AG10803 (cell line): ENCODE measurements at regions not wholly inside any gene's neighbourhood (a gene's known extent, or its start where the extent isn't known, plus 50 kb on each side); places are given as distances from the start of the nearest gene placed in this dataset.

Experiments
- DNase-seq: peaks from one replicate; pipeline ENCODE4 v3.0.0; 2010; ENCODE audit warnings: low read depth
- H3K4me3 ChIP-seq: 2 replicates; pipeline ENCODE4 v1.5.1; 2011; ENCODE audit warnings: mild to moderate bottlenecking, low read length, control low read depth
- CTCF ChIP-seq: conservative IDR thresholded peaks from 2 replicates; pipeline ENCODE4 v1.5.1; 2011; ENCODE audit warnings: mild to moderate bottlenecking, low read length, control low read depth, inconsistent platforms

- no peak overlapping the region for H3K4me3 ChIP-seq
- DNase-seq, result no peak
- no peak for TF ChIP-seq CTCF
Observed at GRCh38 chr18:29234751-29235150, 1057.8 kb upstream of the CDH2 start.

- TF ChIP-seq CTCF, result no peak
- DNase-seq, result no peak
- H3K4me3 ChIP-seq, result no peak overlapping the region
Observed at GRCh38 chr18:29226213-29226612, 1049.3 kb upstream of the CDH2 start.

- peak; percentile 10 for DNase-seq
- no peak overlapping the region for H3K4me3 ChIP-seq
Observed at GRCh38 chr18:29225351-29225750, 1048.4 kb upstream of the CDH2 start.

GRCh38 chr18:29218091-29218490 is 1041.2 kb upstream of the CDH2 start:
- H3K4me3 ChIP-seq, result no peak overlapping the region
- peak; percentile 17 for DNase-seq
- TF ChIP-seq CTCF, result no peak

More at GRCh38 chr18:29225351-29225750, 1048.4 kb upstream of the CDH2 start:
- no peak for TF ChIP-seq CTCF

GRCh38 chr18:29217124-29217915 is 1040.4 kb upstream of the CDH2 start:
- no peak overlapping the region for H3K4me3 ChIP-seq
- no peak for DNase-seq
- TF ChIP-seq CTCF, result no peak

GRCh38 chr18:29198834-29199233 is 1021.9 kb upstream of the CDH2 start:
- H3K4me3 ChIP-seq, result no peak overlapping the region
- TF ChIP-seq CTCF, result no peak
- no peak for DNase-seq

- DNase-seq, result no peak
- no peak overlapping the region for H3K4me3 ChIP-seq
- no peak for TF ChIP-seq CTCF
Observed at GRCh38 chr18:29196307-29196706, 1019.4 kb upstream of the CDH2 start.
